Lower leg skin (tissue), 3 donors: ENCODE measurements at regions not wholly inside any gene's neighbourhood (a gene's known extent, or its start where the extent isn't known, plus 50 kb on each side); places are given as distances from the start of the nearest gene placed in this dataset.

Source experiments
- POLR2A ChIP-seq, 2 donors: fragments of 450-650 bp; IDR thresholded peaks; one replicate each; pipeline ENCODE4 v1.6.1; 2016 to 2017; ENCODE audit warnings: antibody characterized with exemption in 2 of 2, mild to moderate bottlenecking in 1 of 2, moderate library complexity in 1 of 2
- TF ChIP-seq, protein P1 (sequence below), 3 donors: fragments of 450-650 bp; IDR thresholded peaks; one replicate each; pipeline ENCODE4 v1.5.1; 2016; ENCODE audit warnings: antibody characterized with exemption in 3 of 3, mild to moderate bottlenecking in 3 of 3, moderate library complexity in 2 of 3

DNA sequence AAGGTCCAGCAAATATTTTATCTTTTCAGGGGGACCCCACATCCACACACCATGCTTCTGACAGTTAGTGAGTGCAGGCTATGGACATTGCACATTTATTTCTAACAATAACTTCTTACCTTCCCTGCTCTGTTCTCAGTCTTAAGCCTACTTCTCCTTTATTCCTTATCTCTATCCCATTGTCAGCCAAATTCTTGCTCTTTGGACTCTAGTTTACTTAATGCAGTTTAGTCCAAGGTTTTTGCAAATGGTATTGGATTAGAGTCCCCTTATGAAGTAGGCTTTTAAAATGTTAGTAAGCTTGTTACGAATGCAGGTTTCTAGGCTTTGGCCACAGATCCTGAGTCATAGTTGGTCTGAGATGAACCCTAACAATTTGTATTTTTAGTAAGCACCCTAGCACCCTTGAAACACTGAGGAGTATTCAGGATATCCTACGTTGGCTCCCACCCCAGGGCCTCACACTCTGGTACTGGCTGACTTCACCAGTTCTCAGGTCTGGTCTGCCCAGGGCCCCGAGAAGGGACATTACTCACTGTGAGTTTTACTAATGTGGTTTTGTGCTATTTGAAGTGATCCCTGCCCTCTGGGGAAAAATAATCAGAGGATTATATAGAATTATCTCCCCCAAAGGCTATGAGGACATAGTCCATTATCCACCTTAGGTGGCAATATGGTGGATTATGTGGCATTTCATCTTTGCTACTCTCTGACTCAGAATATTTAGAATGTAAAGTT, 239.5 kb downstream of the TGFB2 start:
- TF ChIP-seq, protein P1, sequence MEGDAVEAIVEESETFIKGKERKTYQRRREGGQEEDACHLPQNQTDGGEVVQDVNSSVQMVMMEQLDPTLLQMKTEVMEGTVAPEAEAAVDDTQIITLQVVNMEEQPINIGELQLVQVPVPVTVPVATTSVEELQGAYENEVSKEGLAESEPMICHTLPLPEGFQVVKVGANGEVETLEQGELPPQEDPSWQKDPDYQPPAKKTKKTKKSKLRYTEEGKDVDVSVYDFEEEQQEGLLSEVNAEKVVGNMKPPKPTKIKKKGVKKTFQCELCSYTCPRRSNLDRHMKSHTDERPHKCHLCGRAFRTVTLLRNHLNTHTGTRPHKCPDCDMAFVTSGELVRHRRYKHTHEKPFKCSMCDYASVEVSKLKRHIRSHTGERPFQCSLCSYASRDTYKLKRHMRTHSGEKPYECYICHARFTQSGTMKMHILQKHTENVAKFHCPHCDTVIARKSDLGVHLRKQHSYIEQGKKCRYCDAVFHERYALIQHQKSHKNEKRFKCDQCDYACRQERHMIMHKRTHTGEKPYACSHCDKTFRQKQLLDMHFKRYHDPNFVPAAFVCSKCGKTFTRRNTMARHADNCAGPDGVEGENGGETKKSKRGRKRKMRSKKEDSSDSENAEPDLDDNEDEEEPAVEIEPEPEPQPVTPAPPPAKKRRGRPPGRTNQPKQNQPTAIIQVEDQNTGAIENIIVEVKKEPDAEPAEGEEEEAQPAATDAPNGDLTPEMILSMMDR (IDR thresholded peaks at IDR 0.05): no peak
- TF ChIP-seq POLR2A (IDR thresholded peaks at IDR 0.05): no peak
